ENCODE measurements at regions not wholly inside any gene's neighbourhood (a gene's known extent, or its start where the extent isn't known, plus 50 kb on each side); places are given as distances from the start of the nearest gene placed in this dataset.

DNA sequence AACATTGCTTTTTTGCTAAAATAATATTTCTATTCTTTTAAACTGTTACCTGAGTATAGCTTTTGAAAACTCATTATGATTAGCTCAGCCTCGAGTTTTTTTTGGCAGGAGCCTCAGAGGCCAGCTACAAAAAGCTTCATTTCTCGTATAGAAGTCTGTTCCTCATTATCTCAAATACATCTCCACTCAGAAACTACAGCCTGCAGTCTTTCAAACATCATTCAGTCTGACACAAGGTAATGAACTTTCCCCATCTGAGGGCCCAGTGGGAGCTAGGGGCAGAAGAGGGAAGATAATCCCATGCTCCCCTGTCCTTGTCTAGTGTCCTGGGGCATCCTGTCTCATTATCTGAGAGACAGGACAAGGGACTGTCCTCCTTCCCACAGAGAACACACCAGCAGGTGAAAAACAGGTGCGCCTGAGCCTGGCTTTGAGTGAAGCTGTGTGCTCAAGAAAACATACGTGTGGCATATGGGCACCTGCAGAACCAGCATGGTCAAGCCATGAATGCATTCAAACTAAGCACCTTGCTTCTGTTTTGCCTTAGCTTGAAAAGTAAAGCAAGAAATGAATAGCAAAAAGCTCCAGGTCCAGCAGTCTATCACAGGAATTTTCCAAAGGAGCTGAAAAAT lies 247.5 kb downstream of the MREG start:
- no peak for DNase-seq

DNA sequence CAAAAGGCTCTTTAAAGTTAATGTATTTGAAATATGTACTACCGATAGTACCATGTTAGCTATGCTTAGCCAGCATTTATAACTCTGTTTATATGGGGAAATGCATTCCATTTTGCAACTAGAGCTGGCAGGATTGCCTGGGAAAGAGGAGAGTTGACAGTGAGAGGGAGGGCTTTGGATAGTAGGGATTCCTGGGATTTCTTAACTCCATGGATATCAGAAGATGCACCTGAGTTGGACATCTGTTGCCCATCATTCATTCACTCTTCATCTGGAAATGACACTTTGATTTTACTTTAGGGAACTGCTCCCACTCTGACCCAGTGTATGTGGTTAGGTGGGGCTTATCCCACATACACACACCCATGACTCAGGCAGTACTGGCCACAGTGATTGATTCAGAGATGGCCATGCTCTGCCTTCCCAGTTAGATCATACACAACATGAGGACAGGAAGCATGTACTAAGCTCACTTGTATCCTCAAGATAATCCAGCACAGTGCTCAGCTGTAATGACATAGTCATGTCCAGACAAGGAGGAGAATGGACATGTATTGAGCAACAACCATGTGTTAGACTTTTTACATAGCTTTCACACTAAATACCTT lies 248.8 kb downstream of the MREG start:
- no peak for DNase-seq

DNA sequence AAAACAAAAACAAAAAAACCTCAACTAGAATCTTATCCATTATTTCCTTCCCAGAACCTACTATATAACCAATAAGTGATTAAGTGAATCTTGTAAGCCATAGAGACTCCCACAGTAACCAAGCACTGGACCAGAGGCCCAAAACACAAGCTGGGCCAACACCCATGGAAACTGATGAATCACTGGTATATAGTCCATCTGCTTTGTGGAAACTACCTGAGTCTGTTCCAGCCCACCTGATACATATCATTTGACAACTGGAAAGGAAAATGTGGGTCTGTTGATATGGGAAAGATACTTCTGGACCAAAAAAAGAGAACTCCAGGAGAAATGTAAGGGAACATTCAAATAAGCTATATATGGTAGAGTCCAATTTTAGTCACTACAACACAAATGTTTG lies 252.8 kb downstream of the MREG start:
- DNase-seq, result no peak

DNA sequence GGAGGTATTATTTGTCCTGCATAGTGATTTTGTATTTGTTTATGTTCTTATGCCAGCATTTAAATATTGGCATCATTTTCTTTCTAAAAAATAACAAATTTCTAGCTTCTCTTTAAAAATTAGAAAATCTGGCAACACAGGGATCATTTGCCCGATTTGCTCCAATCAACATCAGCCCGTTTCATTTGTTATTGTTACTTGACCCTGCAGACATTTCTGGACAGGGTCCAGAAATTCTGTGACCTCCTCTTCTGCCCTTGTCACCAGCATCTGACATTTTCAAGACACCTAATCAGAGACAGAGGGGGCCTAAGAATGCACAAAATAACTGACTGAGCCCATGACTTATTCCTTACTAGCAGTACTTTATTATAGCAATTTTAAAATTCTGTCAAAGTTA lies 253.3 kb downstream of the MREG start:
- no peak for DNase-seq

DNA sequence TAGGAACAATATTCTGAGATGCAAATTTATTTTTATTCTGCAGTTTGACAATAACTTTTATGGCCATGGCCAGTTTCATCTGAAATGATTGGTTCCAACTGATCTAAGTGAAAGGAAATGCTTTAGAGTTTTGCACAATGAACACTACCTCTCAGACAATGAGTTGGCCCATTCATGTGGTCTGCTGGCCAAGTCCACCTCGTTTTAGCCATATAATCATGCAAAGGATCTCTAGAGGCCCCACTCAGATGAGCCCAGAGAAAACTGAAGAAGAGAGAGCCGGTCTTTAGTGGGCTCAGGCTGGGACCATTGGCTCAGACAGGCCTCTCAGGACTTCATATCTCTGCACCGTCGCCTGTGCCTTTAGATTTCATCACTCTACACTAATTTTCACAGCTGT lies 254.7 kb downstream of the MREG start:
- DNase-seq, result no peak

DNA sequence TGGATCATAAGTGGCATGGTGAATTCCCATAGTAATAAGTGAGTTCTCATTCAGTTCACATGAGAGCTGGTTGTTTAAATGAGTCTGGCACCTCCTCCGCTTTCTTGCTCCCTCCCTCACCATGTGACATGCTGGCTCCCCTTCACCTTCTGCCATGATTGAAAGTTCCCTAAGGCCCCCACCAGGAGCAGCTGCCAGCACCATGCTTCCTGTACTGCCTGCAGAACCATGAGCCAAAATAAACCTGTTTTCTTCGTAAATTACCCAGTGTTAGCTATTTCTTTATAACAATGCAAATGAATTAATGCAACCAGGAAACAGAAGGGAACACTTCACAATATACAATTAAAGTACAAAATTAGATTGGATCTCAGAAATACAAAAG lies 257.0 kb downstream of the MREG start:
- DNase-seq, result no peak

DNA sequence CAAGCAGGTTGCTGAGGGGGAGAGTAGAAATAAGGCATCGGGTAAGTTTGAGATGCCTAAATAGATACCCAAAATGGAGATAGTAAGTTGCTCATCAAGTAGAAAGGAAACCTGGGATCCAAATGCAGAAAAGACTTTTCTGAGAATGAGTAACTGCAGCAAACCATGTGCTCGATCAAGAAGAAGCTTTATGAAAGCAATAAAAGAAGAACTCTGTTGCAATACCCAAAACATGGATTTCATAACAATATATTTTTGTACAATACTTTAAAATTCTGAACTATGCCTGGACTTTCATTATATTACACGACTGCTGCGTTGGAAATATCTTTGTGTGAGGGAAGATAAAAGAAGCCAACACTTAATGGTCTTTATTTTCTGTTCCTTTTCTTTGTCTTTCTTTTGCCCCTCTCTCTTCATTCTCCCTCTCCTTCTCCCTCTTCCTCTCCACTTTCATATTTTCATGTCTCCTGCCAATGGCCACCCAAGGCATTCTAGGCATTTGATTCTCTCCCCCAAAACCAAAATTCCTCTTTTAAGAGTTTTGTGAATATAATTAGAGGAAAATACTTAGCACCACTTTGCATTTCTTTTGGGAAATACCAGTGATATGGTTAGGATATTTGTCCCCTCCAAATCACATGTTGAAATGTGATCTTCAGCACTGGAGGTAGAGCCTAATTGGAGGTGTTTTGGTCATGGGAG lies 257.6 kb downstream of the MREG start:
- DNase-seq, result no peak

DNA sequence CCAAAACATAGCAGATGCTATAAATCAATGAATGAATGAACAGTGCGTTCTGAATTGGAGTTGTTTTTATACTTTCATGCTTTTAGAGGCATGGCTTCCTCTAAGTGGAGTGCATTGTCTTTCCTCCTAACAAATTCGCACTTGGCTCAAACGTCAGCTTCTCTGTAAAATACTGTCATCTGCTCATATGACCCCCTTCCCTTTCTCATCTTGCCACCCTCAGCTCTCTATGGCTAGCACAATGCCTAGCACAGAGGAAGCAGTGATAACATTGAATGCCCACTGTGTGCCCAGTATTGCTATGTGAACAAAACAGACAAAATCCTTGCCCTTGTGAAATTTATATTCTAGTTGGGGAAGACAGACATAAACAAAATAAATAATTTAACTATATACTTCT lies 258.8 kb downstream of the MREG start:
- no peak for DNase-seq

DNA sequence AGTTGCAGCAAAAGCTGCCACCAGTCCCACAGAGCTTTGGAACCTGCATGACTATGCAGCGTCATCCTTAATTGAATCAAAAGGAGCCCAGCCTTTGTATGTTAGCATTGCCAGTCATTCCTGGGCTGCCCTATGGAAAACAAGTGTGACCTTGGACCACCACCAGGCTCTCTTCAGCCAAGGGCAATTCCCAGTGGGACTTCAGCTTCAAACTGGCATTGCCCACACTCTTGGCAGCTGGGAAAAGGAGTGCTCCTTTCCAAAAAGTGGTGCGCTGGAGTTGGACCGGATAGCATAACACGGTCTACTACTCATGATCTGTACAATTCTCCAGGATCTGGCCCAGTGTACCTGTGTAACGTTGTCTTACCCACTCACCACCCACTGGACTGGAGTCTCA lies 259.5 kb downstream of the MREG start:
- DNase-seq, result no peak

DNA sequence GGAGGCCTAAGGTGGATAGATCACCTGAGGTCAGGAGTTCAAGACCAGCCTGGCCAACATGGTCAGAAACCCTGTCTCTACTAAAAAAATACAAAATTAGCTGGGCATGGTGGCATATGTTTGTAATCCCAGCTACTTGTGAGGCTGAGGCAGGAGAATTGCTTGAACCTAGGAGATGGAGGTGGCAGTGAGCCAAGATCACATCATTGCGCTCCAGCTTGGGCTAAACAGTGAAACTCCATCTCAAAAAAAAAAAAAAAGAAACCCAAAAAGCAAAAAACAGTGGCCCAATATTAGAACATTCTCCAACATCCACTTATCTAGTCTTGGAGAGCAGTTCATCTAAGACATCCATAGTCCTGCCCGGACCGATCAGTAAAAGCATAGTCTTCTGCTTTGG lies 260.4 kb downstream of the MREG start:
- no peak for DNase-seq

DNA sequence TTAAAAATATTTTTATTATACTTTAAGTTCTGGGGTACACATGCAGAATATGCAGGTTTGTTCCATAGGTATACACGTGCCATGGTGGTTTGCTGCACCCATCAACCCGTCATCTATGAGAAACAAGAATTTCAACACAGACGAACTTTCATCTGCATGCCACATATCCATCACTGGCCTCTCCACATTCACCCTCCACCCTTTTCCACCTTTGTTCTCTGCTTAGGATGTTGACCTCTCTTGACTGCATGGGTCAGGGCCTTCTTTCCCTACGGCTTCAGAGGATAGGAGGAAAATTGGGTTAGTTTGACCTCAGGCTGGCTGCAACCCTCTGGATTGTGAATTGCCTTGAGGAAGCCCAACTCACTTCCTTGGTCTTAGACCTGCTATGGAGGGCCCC lies 260.9 kb downstream of the MREG start:
- no peak for DNase-seq

DNA sequence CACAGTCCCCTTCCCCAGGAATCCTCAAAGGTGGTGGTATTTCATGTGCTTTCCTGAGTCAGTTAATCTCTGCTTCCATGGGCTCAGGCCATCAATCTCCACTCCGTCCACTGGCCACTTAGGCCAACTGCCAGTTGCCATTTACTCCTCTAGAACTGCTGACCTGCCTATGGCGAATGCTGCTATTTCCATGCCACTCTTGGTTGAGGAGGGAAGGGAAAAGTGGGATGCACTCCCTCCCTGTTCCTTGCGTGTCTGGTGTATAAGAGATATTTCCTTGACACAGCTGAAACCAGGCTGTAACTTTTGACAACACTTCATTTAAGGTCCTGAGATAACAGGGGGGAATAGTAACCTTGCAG lies 261.5 kb downstream of the MREG start:
- no peak for DNase-seq

DNA sequence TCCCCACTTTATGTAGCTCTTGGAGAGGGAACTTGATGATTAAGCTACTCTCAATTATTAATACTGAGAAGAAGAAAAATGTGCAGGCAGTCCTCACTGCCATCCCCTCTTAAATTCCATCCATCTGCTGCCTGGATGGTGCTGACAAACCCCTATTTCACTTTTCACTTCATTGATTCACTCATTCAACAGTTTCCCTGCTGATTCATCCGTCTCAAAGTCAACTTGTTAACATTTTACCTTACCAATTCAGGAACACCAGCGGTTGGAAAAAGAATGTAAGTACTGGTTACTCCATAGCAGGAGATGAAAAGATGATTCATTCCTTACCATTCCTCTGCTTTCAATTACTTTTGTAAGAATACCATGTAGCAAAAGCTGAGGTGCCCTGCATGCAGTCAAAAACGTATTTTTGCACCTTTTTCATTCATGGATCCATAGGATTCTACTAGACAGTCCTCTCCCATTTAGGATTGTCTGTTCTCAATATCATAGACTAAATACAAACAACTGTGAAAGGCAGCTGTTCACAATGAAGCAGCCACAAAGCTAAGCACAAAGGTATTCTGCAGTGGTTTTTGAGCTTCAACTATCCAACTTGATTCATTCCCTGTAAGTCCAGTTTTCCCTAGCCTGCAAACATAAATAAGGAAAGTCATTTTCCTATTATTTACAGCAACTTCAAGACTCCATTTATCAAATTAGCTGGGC lies 262.0 kb downstream of the MREG start:
- no peak for DNase-seq

DNA sequence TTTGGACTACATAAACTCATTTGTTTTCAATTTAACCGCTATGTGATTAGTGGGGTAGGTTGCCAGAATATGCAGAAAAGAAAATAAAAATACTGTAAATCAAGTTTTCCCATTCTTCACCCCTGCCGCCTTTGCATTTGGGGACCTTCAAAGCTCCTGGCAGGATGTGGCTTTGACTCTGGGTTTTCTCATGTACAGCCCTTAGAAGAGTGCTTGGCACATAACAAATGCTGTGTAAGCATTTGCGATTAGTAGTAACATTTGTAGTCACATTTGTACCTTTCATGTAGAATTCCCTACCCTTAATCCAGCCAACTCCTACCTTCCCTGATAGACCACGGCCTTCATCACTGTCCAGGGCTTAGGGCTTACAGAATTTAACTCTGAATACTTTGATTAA lies 262.6 kb downstream of the MREG start:
- no peak for DNase-seq

DNA sequence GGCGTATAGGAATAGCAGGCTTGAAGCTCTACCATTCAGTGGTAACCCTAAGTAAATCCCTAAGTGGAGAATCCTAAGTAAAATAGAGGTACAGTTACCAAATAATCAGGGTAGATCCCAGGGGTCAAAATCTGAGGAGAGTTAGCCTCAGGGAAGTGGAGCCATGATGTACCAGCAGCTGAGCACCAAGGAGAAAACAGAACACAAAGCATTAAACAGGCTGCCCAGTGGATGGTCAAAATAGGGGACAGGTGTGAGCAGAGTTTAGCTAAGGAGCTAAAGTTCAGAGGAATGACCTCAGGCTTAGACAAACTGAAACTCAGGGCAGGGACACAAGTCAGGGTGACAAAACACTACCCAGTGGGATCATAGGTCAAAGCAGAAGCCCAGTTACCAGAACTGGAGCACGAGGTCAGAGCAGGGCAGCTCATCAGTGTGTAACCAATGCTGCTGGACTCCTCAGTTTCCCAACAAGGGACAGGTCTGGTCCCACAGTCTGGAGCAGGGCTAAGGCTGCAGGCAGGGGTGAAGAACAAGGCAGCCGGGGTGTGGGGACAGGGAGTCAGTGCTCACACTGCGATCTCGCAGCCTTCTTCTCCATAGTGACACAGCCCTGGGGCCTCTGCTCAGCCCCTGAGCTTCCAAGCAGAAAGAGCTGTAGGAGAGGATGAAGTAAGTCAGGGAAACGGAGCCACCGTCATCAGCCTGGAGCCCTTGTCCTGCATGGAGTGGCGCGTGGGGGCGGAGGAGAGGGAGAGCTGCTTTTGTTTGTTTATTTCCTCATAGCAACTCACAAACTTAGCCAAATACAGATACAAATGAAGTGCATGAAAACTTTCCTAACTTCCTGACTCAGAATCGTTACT lies 264.0 kb downstream of the MREG start:
- no peak for DNase-seq

DNA sequence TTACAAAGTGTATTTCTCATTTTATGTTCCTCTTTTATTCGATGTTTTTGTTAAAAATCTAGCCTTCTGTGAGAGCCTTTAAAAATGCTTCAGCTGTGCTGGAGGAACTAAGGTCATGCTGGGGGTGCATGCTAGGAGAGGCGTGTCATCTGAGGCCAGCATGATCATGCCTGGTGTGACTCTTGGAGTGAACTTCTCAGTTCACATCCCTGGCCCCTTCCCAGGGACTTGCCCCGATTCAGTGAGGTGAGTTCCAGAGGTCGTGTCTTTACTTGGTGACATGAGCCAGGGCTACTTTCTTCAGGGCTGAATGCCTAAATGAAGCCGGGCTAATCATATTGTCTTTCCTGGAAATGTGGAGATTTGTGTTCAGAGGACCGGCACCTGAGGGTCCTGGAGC lies 264.9 kb downstream of the MREG start:
- no peak for DNase-seq

DNA sequence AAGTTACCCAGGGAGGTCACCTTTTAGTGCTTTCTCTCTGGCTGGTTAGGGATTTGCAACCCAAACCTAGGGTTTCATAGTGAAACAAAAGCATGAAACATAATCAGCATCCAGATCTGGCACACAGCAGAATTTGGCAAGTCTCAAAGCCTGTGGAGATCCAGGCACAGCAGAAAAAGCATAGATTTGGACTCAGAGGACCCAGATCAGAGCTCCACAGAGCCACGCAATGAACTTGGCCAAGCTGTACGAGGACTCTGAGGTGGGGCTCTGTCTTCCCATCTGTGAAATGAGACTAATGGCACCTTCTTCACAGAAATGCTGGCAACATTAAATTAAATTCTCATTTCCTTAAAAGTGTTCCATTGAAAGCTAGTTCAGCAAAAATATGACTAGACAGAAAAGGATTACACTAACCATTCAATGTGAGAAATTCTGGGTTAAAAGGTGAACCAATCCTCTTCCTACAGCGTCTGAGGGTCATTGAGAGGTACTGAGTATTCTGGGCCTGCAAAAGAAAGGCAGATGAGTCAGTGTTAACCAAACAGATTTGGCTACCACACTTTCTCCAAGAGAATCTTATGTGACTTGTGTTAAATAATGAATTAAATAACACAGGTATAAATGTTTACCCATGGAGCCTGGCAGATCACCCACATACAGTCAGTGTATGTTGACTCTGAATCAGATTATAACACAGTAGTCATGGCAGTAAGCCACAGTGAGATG lies 266.3 kb downstream of the MREG start:
- no peak for DNase-seq

DNA sequence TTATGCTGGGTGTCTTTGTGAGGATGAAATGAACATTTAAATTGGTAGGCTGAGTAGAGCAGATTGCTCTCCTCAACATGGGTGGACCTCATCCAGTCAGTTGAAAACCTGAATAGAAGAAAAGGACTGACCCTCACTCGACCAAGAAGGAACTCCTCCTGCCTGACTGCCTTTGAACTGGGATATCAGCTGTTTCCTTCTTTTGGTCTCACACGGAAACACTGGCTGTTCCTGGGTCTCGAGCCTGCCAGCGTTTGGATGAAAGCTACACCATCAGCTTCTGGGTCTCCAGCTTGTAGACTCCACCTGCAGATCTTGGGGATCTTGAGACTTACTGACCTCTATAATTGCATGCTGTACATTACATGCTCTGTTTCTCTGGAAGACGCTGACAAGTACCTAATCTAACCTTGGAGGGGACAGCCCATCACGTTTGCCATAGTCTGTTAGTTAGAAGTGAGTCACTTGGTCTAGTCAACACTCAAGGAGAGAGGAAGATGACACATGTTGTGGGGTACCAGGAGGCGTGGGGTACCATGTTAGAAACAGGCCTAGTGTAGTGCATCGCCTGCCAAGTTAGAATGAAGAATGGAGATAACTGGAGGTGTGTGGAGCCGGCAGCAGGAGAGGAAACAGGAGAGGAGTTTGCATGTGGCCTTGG lies 267.0 kb downstream of the MREG start:
- DNase-seq, result no peak

DNA sequence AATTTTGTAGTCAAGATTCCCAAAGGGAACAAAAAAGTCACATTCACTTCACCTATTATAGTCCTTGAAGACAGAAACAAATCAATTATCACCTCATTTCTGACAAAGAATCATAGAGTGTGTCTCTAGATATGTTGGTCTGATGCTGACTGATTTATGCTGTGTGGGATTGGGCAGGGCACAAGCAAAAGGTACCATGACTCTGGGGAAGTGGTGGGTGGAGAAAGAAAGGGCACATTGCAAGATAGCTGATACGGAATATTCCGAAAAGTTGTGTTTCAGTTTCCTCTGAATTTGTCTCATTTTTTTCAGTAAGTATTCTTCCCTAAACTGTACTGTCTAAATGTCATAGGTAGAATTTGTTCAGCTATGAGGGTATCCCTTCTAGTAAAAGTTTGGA lies 268.0 kb downstream of the MREG start:
- no peak for DNase-seq

DNA sequence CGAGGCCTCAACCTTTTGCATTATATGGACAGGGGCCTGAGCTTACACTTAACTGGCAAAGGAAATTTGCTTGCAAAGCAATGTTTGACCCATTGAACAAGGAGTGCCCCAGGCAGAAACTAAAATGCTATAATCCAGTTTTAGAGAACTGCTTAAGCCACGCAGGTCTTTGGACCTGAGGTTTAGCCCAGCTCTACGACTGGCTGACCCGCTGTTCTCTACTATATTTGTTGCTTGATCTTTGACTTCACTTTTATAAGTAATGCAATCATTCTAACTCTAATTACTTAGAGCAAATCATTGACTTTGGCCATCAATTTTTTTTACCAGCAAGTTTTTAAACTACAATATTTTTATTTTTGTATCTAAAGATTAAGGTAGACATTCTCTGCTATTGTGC lies 268.8 kb downstream of the MREG start:
- no peak for DNase-seq

DNA sequence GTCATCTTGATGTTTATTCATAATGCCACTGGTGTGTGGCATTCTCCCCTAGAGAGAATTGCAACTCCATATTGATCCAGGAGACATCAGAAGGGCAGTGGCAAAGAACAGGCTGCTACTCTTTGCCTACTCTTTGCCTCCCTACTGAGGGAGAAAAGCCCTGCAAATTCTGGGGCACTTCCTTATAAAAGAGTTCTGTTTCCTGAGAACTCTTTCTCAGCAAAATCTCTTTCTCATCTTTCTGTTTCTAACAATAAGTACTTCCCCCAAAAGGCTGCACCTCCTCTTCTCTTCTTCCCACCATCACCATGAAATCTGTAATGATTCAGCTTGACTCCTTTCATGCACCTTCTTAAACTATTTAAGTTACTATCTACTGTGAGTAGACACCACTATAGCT lies 270.3 kb downstream of the MREG start:
- DNase-seq, result no peak

DNA sequence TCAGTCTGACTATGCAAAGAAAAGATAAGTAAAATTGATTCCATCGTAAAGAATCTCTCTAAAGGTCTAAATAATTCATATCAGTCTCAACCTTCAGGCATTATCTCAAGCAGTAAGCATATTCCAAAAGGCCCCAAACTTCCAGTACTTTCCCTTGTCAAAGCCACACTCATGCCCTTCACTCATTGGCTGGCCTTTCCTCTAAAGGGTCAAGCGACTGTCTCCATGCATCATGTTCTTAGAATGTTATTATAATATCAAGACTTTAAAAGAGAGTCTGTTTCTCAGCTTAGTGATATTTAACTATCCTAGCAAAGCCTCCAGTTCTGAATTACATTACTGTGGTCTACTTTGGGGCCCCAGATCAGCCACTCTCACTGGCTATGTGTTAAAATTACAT lies 271.3 kb downstream of the MREG start:
- DNase-seq, result no peak

All from SHP77 (cell line).